Naive thymus-derived CD4-positive, alpha-beta T cell (primary cell): ENCODE measurements at regions not wholly inside any gene's neighbourhood (a gene's known extent, or its start where the extent isn't known, plus 50 kb on each side); places are given as distances from the start of the nearest gene placed in this dataset.
A peak's percentile ranks its signal among the peaks of the same experiment; 100 is the strongest.

Source experiments
- ATAC-seq: fragments of 150-1000 bp; cut with Tn5 transposase; 2 replicates; pipeline ENCODE4 v1.10.0; 2021; ENCODE audit warnings: mild to moderate bottlenecking, moderate library complexity
- CTCF ChIA-PET: fragments of 350-600 bp; sonication (Branson Sonifier 250); formaldehyde crosslinking; loops from one replicate; lab custom pipeline; 2021; ENCODE audit warnings: antibody characterized with exemption; lab: Charles Lee
- POLR2A ChIA-PET: fragments of 350-600 bp; sonication (Branson Sonifier 250); formaldehyde crosslinking; loops from one replicate; lab custom pipeline; 2021; ENCODE audit warnings: antibody characterized with exemption, inconsistent platforms; lab: Charles Lee
- DNase-seq, 9 donors: peaks; one replicate each; pipeline versions ENCODE4 v3.0.0 to v3.0.0-alpha.2; 2020 to 2022; ENCODE audit warnings: mixed read lengths in 1 of 9
- H3K27ac ChIP-seq: one replicate; pipeline ENCODE4 v1.7.0; 2013; ENCODE audit warnings: mild to moderate bottlenecking, low read depth, low read length, moderate library complexity
- H3K27me3 ChIP-seq, 2 donors: one replicate each; pipeline ENCODE4 v1.7.0; 2013; ENCODE audit warnings: low read length in 2 of 2, mild to moderate bottlenecking in 2 of 2, moderate library complexity in 2 of 2; ENCODE audit not compliant: control insufficient read depth in 2 of 2, insufficient read depth in 2 of 2
- H3K36me3 ChIP-seq, 3 experiments: 1 replicate in 2 of 3; 2 replicates in 1 of 3; pipeline ENCODE4 v1.7.0; 2013; ENCODE audit warnings: low read length in 3 of 3, mild to moderate bottlenecking in 3 of 3, moderate library complexity in 1 of 3; ENCODE audit not compliant: insufficient read depth in 3 of 3, control insufficient read depth in 2 of 3
- H3K4me1 ChIP-seq, 2 donors: one replicate each; pipeline ENCODE4 v1.7.0; 2013; ENCODE audit warnings: low read length in 2 of 2, mild to moderate bottlenecking in 2 of 2, moderate library complexity in 1 of 2; ENCODE audit not compliant: control insufficient read depth in 2 of 2, insufficient read depth in 2 of 2
- H3K4me3 ChIP-seq: 2 replicates; pipeline ENCODE4 v1.7.0; 2013; ENCODE audit warnings: mild to moderate bottlenecking, low read length
- H3K9me3 ChIP-seq, 3 experiments: 1 replicate in 2 of 3; 2 replicates in 1 of 3; pipeline ENCODE4 v1.7.0; 2013; ENCODE audit warnings: low read length in 3 of 3; ENCODE audit not compliant: control insufficient read depth in 2 of 3
- H3K27ac Mint-ChIP-seq, 9 donors: one replicate each; pipeline ENCODE4 v1.8.0; 2020 to 2022; ENCODE audit warnings: mixed read lengths in 9 of 9, mild to moderate bottlenecking in 8 of 9, moderate library complexity in 5 of 9, inconsistent platforms in 2 of 9
- H3K27me3 Mint-ChIP-seq, 5 donors: one replicate each; pipeline ENCODE4 v1.8.0; 2021 to 2022; ENCODE audit warnings: mixed read lengths in 5 of 5, mild to moderate bottlenecking in 1 of 5
- H3K36me3 Mint-ChIP-seq, 5 donors: one replicate each; pipeline ENCODE4 v1.8.0; 2020 to 2022; ENCODE audit warnings: mixed read lengths in 5 of 5, mild to moderate bottlenecking in 3 of 5, inconsistent platforms in 1 of 5
- H3K4me1 Mint-ChIP-seq, 7 donors: one replicate each; pipeline ENCODE4 v1.8.0; 2020 to 2022; ENCODE audit warnings: mixed read lengths in 7 of 7, mild to moderate bottlenecking in 3 of 7, inconsistent platforms in 1 of 7
- H3K4me3 Mint-ChIP-seq, 10 donors: one replicate each; pipeline ENCODE4 v1.8.0; 2020 to 2022; ENCODE audit warnings: mild to moderate bottlenecking in 10 of 10, mixed read lengths in 10 of 10, moderate library complexity in 6 of 10, inconsistent platforms in 2 of 10
- H3K9me3 Mint-ChIP-seq, 11 donors: one replicate each; pipeline ENCODE4 v1.8.0; 2020 to 2022; ENCODE audit warnings: mixed read lengths in 11 of 11, mild to moderate bottlenecking in 4 of 11, inconsistent platforms in 1 of 11, moderate library complexity in 1 of 11
- intact Hi-C, 2 donors: fragments of 100-400 bp; cut with micrococcal nuclease; formaldehyde crosslinking; loops; one replicate each; pipeline ENCODE4 v1.15.1; 2023

DNA sequence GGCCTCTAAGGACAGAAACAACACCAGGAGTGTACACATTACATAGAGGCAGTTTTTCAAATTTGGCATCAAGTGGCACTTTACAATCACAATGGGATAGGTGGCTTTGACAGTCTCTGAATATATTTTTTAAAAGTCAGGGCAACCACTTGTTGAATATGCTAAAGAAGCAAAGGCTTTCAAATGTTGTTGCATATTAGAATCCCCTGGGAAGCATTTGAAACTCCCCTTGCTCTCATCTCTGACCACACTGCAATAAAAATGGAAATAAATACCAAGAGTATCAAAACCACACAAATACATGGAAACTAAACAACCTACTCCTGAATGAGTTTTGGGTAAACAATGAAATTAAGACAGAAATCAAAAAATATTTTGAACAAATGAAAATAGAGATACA lies 106.5 kb upstream of the RAB11FIP2 start:
- Mint-ChIP-seq H3K27me3 (peaks cover 5 to 23% (median 18%) of the 10 kb centered on the region in 5 donors), H3K4me1 (no peaks in the 10 kb centered on the region), H3K27ac (no peak overlapping the region), H3K4me3 (no peak overlapping the region), H3K9me3 (peaks cover 0 to 8% (median 3%) of the 10 kb centered on the region in 11 donors), H3K36me3 (no peaks in the 10 kb centered on the region)
- ATAC-seq (no peak), DNase-seq (no peak)
- Histone ChIP-seq H3K27me3 (no peaks in the 10 kb centered on the region), H3K9me3 (no peaks in the 10 kb centered on the region), H3K4me3 (no peak overlapping the region), H3K36me3 (no peaks in the 10 kb centered on the region), H3K27ac (no peak overlapping the region), H3K4me1 (no peaks in the 10 kb centered on the region)
- ChIA-PET POLR2A (no interaction called here), CTCF (interaction anchor here (0.6 kb wide), 1 partner anchor 645 kb away, joined by 3 read pairs; no protein-coding TSS in a partner anchor)
- intact Hi-C loops: no loop called here

DNA sequence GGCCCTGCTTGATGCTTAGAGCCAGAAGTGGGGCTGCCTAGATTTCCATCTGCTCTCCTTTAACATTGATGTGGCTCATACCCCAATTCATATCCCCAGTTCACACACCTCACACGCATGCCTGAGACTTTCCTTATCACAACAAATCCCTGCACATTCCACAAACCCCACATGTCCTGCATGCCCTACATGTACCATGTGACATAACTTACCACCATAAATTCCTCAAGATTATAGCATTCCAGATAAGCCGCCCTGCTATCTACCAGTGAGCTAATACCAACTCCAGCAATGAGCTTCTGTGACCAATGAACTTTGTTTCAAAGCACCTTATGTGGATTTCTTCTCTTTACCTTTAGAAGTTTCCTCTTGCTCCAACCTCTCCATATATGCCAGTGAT lies 104.7 kb upstream of the RAB11FIP2 start:
- Mint-ChIP-seq H3K9me3 (peaks cover 0 to 8% (median 3%) of the 10 kb centered on the region in 11 donors), H3K27me3 (peaks cover 5 to 29% (median 21%) of the 10 kb centered on the region in 5 donors), H3K4me1 (no peaks in the 10 kb centered on the region), H3K27ac (no peak overlapping the region), H3K36me3 (no peaks in the 10 kb centered on the region), H3K4me3 (no peak overlapping the region)
- no peaks in the 10 kb centered on the region for H3K9me3 ChIP-seq
- intact Hi-C loops: no loop called here
- no peaks in the 10 kb centered on the region for H3K4me1 ChIP-seq
- DNase-seq: no peak
- H3K4me3 ChIP-seq: no peak overlapping the region
- H3K36me3 ChIP-seq: no peaks in the 10 kb centered on the region
- no peaks in the 10 kb centered on the region for H3K27me3 ChIP-seq
- H3K27ac ChIP-seq: no peak overlapping the region
- CTCF ChIA-PET: no interaction called here
- POLR2A ChIA-PET: no interaction called here
- no peak for ATAC-seq

DNA sequence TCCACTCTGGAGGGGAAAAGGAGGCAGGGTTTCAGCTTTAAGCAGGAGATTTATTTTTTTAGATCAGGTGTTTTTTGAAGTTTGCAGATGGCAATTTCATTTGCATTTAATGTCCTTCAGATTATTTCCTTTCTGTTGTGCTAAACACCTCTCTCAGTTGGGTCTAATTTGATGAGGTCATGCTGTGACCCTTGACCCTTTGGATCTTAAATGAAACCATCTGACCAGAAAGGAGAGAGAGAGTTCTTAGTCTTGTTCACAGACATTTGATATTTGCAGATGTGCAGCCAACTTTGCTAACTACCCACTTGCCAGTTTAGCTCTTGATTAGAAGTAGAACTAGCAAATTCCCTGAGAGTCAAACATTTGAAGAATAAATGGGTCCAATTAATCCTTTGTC lies 101.5 kb upstream of the RAB11FIP2 start:
- Mint-ChIP-seq H3K36me3 (no peaks in the 10 kb centered on the region), H3K27ac (no peak overlapping the region), H3K4me1 (no peaks in the 10 kb centered on the region), H3K9me3 (peaks cover 0 to under 1% (median 0%) of the 10 kb centered on the region in 11 donors), H3K27me3 (peaks cover 2 to 33% (median 24%) of the 10 kb centered on the region in 5 donors), H3K4me3 (no peak overlapping the region)
- ATAC-seq: no peak
- H3K4me1 ChIP-seq: no peaks in the 10 kb centered on the region
- H3K36me3 ChIP-seq: no peaks in the 10 kb centered on the region
- ChIA-PET POLR2A (no interaction called here), CTCF (no interaction called here)
- H3K27ac ChIP-seq: no peak overlapping the region
- no peak overlapping the region for H3K4me3 ChIP-seq
- no peak for DNase-seq
- no peaks in the 10 kb centered on the region for H3K27me3 ChIP-seq
- H3K9me3 ChIP-seq: no peaks in the 10 kb centered on the region
- intact Hi-C loops: no loop called here

DNA sequence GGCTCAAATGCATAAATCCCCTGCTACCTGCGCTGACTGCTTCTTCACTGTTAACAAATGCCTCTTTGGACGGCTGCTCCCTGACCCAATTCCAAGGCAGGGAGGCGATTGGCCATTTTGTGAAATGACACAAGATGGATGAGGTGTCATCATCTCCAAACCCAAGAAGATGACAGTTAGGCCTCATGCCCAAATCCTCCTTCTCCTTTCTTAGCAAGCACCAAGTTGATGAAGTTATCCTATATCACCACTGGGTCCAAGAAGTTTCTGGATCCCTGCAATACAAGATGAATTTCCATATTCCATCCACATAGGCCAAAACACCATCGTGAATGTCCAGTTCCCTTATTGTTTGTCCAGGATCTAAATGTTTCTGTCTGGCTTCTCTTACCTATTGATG lies 98.5 kb upstream of the RAB11FIP2 start:
- ChIA-PET CTCF (no interaction called here), POLR2A (no interaction called here)
- Mint-ChIP-seq H3K27ac (no peak overlapping the region), H3K9me3 (no peaks in the 10 kb centered on the region), H3K4me1 (no peaks in the 10 kb centered on the region), H3K4me3 (no peak overlapping the region), H3K36me3 (no peaks in the 10 kb centered on the region), H3K27me3 (peaks cover 3 to 32% (median 27%) of the 10 kb centered on the region in 5 donors)
- Histone ChIP-seq H3K4me3 (no peak overlapping the region), H3K27me3 (no peaks in the 10 kb centered on the region), H3K4me1 (no peaks in the 10 kb centered on the region), H3K27ac (no peak overlapping the region), H3K9me3 (no peaks in the 10 kb centered on the region), H3K36me3 (no peaks in the 10 kb centered on the region)
- DNase-seq (no peak), ATAC-seq (no peak)
- intact Hi-C loops: no loop called here

DNA sequence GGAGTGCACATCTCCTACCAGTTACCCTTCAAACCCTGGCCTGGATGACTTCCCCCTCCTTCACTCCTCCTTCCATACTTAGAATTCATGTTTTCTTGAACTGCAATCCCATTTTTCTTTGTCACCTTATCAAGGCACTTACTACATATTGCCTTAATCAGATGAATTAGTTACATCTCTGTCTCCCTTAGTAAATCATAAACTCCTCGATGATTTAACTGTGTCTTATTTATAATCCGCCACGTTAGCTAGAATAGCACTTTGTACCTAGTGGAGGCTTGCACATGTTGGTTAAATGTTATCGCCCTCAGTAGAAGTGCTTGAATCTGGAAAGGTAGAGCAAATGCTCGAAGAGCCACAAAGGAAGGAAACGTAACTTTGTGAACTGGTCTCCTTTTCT lies 94.7 kb upstream of the RAB11FIP2 start:
- DNase-seq (no peak), ATAC-seq (no peak)
- Mint-ChIP-seq H3K9me3 (peaks cover 0 to 2% (median 0%) of the 10 kb centered on the region in 11 donors), H3K27ac (no peak overlapping the region), H3K4me1 (no peaks in the 10 kb centered on the region), H3K4me3 (no peak overlapping the region), H3K27me3 (peaks cover 7 to 34% (median 18%) of the 10 kb centered on the region in 5 donors), H3K36me3 (no peaks in the 10 kb centered on the region)
- intact Hi-C loops: no loop called here
- H3K4me3 ChIP-seq: no peak overlapping the region
- ChIA-PET POLR2A (no interaction called here), CTCF (no interaction called here)
- no peaks in the 10 kb centered on the region for H3K9me3 ChIP-seq
- no peaks in the 10 kb centered on the region for H3K36me3 ChIP-seq
- H3K27me3 ChIP-seq: no peaks in the 10 kb centered on the region
- no peak overlapping the region for H3K27ac ChIP-seq
- H3K4me1 ChIP-seq: no peaks in the 10 kb centered on the region

DNA sequence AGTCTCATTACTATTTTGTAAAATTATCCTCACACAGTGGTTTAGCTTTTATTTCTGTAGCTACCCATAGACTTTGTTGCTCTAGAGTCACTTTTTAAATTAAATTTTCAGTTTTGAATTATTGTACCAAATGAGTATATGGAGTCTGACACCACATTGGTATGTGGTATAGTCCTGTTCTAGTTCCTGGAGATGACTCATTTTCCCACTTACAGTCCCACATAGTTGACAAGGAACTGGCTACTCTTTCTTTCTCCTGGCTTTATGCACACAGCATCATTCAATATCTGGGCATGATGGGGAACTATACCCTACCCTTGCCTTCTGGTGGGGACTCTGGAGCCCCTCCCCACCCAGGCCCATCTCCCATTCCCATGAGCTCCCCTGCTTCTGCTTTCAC lies 92.6 kb upstream of the RAB11FIP2 start:
- Mint-ChIP-seq H3K27me3 (peaks cover 7 to 28% (median 10%) of the 10 kb centered on the region in 5 donors), H3K4me1 (no peaks in the 10 kb centered on the region), H3K27ac (no peak overlapping the region), H3K4me3 (no peak overlapping the region), H3K36me3 (no peaks in the 10 kb centered on the region), H3K9me3 (peaks cover 0 to 5% (median 2%) of the 10 kb centered on the region in 11 donors)
- DNase-seq (no peak), ATAC-seq (no peak)
- H3K4me3 ChIP-seq: no peak overlapping the region
- no peaks in the 10 kb centered on the region for H3K4me1 ChIP-seq
- H3K36me3 ChIP-seq: no peaks in the 10 kb centered on the region
- no peaks in the 10 kb centered on the region for H3K9me3 ChIP-seq
- ChIA-PET CTCF (no interaction called here), POLR2A (no interaction called here)
- H3K27me3 ChIP-seq: no peaks in the 10 kb centered on the region
- intact Hi-C loops: no loop called here
- H3K27ac ChIP-seq: no peak overlapping the region

DNA sequence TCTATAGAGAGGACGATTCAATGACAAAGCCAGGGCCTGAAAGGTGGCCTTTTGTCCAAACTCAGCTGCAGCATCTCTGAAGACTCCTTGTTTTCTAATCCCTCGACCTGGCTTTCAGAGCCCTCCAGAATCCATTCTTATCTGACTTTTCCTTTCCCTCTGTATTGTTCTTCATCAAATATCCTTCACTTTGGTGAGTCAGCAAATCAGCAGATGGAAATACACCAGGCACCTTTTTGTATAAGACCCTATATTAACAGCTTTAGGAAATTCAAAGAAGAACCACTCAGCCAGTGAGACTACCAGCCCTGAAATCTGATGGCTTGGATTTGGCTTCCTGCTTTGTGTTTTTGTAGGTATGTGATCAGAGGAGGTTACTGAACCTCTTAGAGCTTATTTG lies 81.9 kb upstream of the RAB11FIP2 start:
- Mint-ChIP-seq H3K4me3 (no peak overlapping the region), H3K27ac (peak overlapping the region in 1 of 9 donors; percentile 18), H3K4me1 (no peaks in the 10 kb centered on the region), H3K27me3 (peaks cover 8 to 38% (median 37%) of the 10 kb centered on the region in 5 donors), H3K36me3 (peaks cover 0 to 4% (median 0%) of the 10 kb centered on the region in 5 donors), H3K9me3 (peaks cover 0 to 9% (median 5%) of the 10 kb centered on the region in 11 donors)
- Histone ChIP-seq H3K36me3 (no peaks in the 10 kb centered on the region), H3K27ac (no peak overlapping the region), H3K27me3 (no peaks in the 10 kb centered on the region), H3K4me3 (no peak overlapping the region), H3K9me3 (no peaks in the 10 kb centered on the region), H3K4me1 (no peaks in the 10 kb centered on the region)
- intact Hi-C loops: no loop called here
- DNase-seq: no peak
- ChIA-PET POLR2A (no interaction called here), CTCF (no interaction called here)
- ATAC-seq: no peak
